A549 (cell line): ENCODE measurements at regions not wholly inside any gene's neighbourhood (a gene's known extent, or its start where the extent isn't known, plus 50 kb on each side); places are given as distances from the start of the nearest gene placed in this dataset.

Source experiments
- ATAC-seq, 2 experiments: fragments of 200-7000 bp in 1 of 2; fragments of >200 bp in 1 of 2; cut with Nextera tagmentation in 1 of 2; cut with Tn5 transposase in 1 of 2; 3 replicates each; pipeline versions ENCODE4 v1.8.0 to v1.9.1; 2018 to 2020; ENCODE audit warnings: mild to moderate bottlenecking in 1 of 2, moderate library complexity in 1 of 2
- CTCF ChIA-PET: fragments of 300-600 bp; sonication (Branson Sonifier 250); formaldehyde crosslinking; extraction: SDS; loops from one replicate; lab custom pipeline; 2021; ENCODE audit warnings: antibody characterized with exemption, inconsistent platforms; lab: Yijun Ruan, JAX
- POLR2A ChIA-PET: fragments of 350-600 bp; formaldehyde crosslinking; extraction: SDS; loops from one replicate; lab custom pipeline; 2021; ENCODE audit warnings: antibody characterized with exemption, inconsistent platforms; lab: Yijun Ruan, JAX
- DNase-seq, 2 experiments: peaks; one replicate each; pipeline versions ENCODE4 v3.0.0 to v3.0.0-alpha.2; 2011 to 2016; ENCODE audit warnings: low read depth in 1 of 2, low spot score in 1 of 2
- FAIRE-seq: peaks from 2 replicates; lab custom pipeline; 2011; peaks lifted over from hg19 to GRCh38; lab: Jason Lieb, UNC
- H3K27ac ChIP-seq, 2 experiments: fragments of >200 bp; sonication (Bioruptor Twin); formaldehyde crosslinking; 3 replicates each; pipeline ENCODE4 v1.5.1; 2016 to 2017
- H3K4me1 ChIP-seq: fragments of >200 bp; sonication (Bioruptor Twin); formaldehyde crosslinking; 3 replicates; pipeline ENCODE4 v1.6.1; 2016
- H3K4me2 ChIP-seq: fragments of >200 bp; sonication (Bioruptor Twin); formaldehyde crosslinking; 3 replicates; pipeline ENCODE4 v1.6.1; 2016
- H3K4me3 ChIP-seq: fragments of >200 bp; sonication (Bioruptor Twin); formaldehyde crosslinking; 3 replicates; pipeline ENCODE4 v1.5.1; 2016
- H3K9me3 ChIP-seq: fragments of >200 bp; sonication (Bioruptor Twin); formaldehyde crosslinking; 3 replicates; pipeline ENCODE4 v1.6.1; 2016
- ATOH8 ChIP-seq: fragments of 250-450 bp; sonication (Bioruptor Pico); IDR thresholded peaks from 2 replicates; pipeline ENCODE4 v1.5.0; 2020; ENCODE audit warnings: low read depth, mild to moderate bottlenecking, moderate library complexity
- BHLHE40 ChIP-seq: IDR thresholded peaks from 2 replicates; pipeline ENCODE4 v1.6.1; 2012; ENCODE audit warnings: low read depth, low read length, inconsistent platforms
- CBX2 ChIP-seq: fragments of 200-600 bp; sonication (generic); IDR thresholded peaks from 2 replicates; pipeline ENCODE4 v1.6.1; 2016; ENCODE audit warnings: low read depth, mild to moderate bottlenecking, borderline replicate concordance
- CBX8 ChIP-seq: fragments of 200-600 bp; sonication (generic); IDR thresholded peaks from 2 replicates; pipeline ENCODE4 v1.6.1; 2016
- CEBPB ChIP-seq, 2 experiments: fragments of >200 bp in 1 of 2; sonication (Bioruptor Twin) in 1 of 2; formaldehyde crosslinking in 1 of 2; IDR thresholded peaks; 2 replicates each; pipeline ENCODE4 v1.6.1; 2012 to 2016
- ESRRA ChIP-seq: fragments of 150-350 bp; IDR thresholded peaks from 2 replicates; pipeline ENCODE4 v1.6.1; 2014; ENCODE audit warnings: mild to moderate bottlenecking, low read length, borderline replicate concordance
- FOSB ChIP-seq: fragments of 250-450 bp; sonication (Bioruptor Pico); IDR thresholded peaks from 2 replicates; pipeline ENCODE4 v1.5.0; 2020; ENCODE audit warnings: mild to moderate bottlenecking, moderate library complexity
- FOSL2 ChIP-seq, 2 experiments: fragments of 450-650 bp in 1 of 2; fragments of >200 bp in 1 of 2; sonication (Bioruptor Twin) in 1 of 2; formaldehyde crosslinking; IDR thresholded peaks; 2 replicates each; pipeline versions ENCODE4 v1.5.0 to v1.6.1; 2016 to 2020; ENCODE audit warnings: mild to moderate bottlenecking in 1 of 2, moderate library complexity in 1 of 2
- FOXS1 ChIP-seq: fragments of 250-450 bp; sonication (Bioruptor Pico); IDR thresholded peaks from 2 replicates; pipeline ENCODE4 v1.5.0; 2020; ENCODE audit warnings: mild to moderate bottlenecking, moderate library complexity
- HEYL ChIP-seq: fragments of 250-450 bp; sonication (Bioruptor Pico); IDR thresholded peaks from 2 replicates; pipeline ENCODE4 v1.8.0; 2021; ENCODE audit warnings: mild to moderate bottlenecking, moderate library complexity
- HMGXB4 ChIP-seq: fragments of 250-450 bp; sonication (Bioruptor Pico); IDR thresholded peaks from 2 replicates; pipeline ENCODE4 v1.5.0; 2021; ENCODE audit warnings: mild to moderate bottlenecking, moderate library complexity, borderline replicate concordance
- HOXA7 ChIP-seq: fragments of 250-450 bp; sonication (Bioruptor Pico); IDR thresholded peaks from 2 replicates; pipeline ENCODE4 v1.5.0; 2020; ENCODE audit warnings: mild to moderate bottlenecking, moderate library complexity
- HOXB5 ChIP-seq: fragments of 250-450 bp; sonication (Bioruptor Pico); IDR thresholded peaks from 2 replicates; pipeline ENCODE4 v1.5.0; 2020; ENCODE audit warnings: mild to moderate bottlenecking, moderate library complexity
- KDM1A ChIP-seq: fragments of 200-600 bp; sonication (generic); IDR thresholded peaks from 2 replicates; pipeline ENCODE4 v1.6.1; 2016; ENCODE audit warnings: low read depth, mild to moderate bottlenecking
- KDM5A ChIP-seq: fragments of 200-600 bp; sonication (generic); IDR thresholded peaks from 2 replicates; pipeline ENCODE4 v1.6.1; 2016; ENCODE audit warnings: antibody characterized with exemption, mild to moderate bottlenecking
- MYC ChIP-seq: IDR thresholded peaks from 2 replicates; pipeline ENCODE4 v1.6.1; 2012; ENCODE audit warnings: mild to moderate bottlenecking, inconsistent platforms, low read length, improper control_type of control experiment, borderline replicate concordance
- NFE2L2 ChIP-seq: fragments of 150-350 bp; conservative IDR thresholded peaks from 2 replicates; pipeline ENCODE4 v1.6.1; 2014; ENCODE audit warnings: low read length
- RAD21 ChIP-seq, 2 experiments: fragments of >200 bp in 1 of 2; sonication (Bioruptor Twin) in 1 of 2; formaldehyde crosslinking in 1 of 2; IDR thresholded peaks in 1 of 2; conservative IDR thresholded peaks in 1 of 2; 2 replicates in 1 of 2; 3 replicates in 1 of 2; pipeline ENCODE4 v1.6.1; 2012 to 2018; ENCODE audit warnings: inconsistent platforms in 1 of 2
- RCOR1 ChIP-seq: fragments of 150-350 bp; IDR thresholded peaks from 2 replicates; pipeline ENCODE4 v1.6.1; 2014; ENCODE audit warnings: antibody characterized with exemption, low read length, low read depth
- REST ChIP-seq: fragments of 200-600 bp; sonication (generic); IDR thresholded peaks from 2 replicates; pipeline ENCODE4 v1.6.1; 2016; ENCODE audit warnings: antibody characterized with exemption, mild to moderate bottlenecking, moderate library complexity
- RFX5 ChIP-seq: fragments of 450-650 bp; IDR thresholded peaks from 2 replicates; pipeline ENCODE4 v1.7.1; 2014; ENCODE audit warnings: antibody characterized with exemption, mild to moderate bottlenecking, moderate library complexity
- RNF2 ChIP-seq: fragments of 200-600 bp; sonication (generic); IDR thresholded peaks from 2 replicates; pipeline ENCODE4 v1.6.1; 2016; ENCODE audit warnings: low read depth, mild to moderate bottlenecking, antibody characterized with exemption, moderate library complexity, borderline replicate concordance
- SMC3 ChIP-seq: fragments of >200 bp; sonication (Bioruptor Twin); formaldehyde crosslinking; IDR thresholded peaks from 3 replicates; pipeline ENCODE4 v1.6.1; 2018; ENCODE audit warnings: inconsistent platforms
- SREBF2 ChIP-seq: fragments of 450-650 bp; IDR thresholded peaks from 2 replicates; pipeline ENCODE4 v1.6.1; 2014; ENCODE audit warnings: mild to moderate bottlenecking, moderate library complexity
- TFCP2L1 ChIP-seq: fragments of 250-450 bp; sonication (Bioruptor Pico); IDR thresholded peaks from 2 replicates; pipeline ENCODE4 v1.5.0; 2021; ENCODE audit warnings: mild to moderate bottlenecking
- TP53 ChIP-seq: fragments of 250-450 bp; sonication (Bioruptor Pico); IDR thresholded peaks from 2 replicates; pipeline ENCODE4 v1.5.0; 2021; ENCODE audit warnings: mild to moderate bottlenecking, moderate library complexity
- ZFP36 ChIP-seq: fragments of 450-650 bp; IDR thresholded peaks from 2 replicates; pipeline ENCODE4 v1.6.1; 2014; ENCODE audit warnings: borderline replicate concordance; ENCODE audit not compliant: partially characterized antibody
- ZSCAN20 ChIP-seq: fragments of 250-450 bp; sonication (Bioruptor Pico); IDR thresholded peaks from 2 replicates; pipeline ENCODE4 v1.8.0; 2022; ENCODE audit warnings: mild to moderate bottlenecking, moderate library complexity
- WGBS: methylation state at CpG from one replicate; pipeline ENCODE4 v1.1.6; 2017; ENCODE audit errors: missing lambda C conversion rate; 5-methylcytosine and 5-hydroxymethylcytosine counted together

- ChIA-PET CTCF (no interaction called here), POLR2A (no interaction called here)
- TF ChIP-seq RFX5, result no peak
- TF ChIP-seq MYC, result no peak
- no peak for TF ChIP-seq NFE2L2
- TF ChIP-seq FOSL2 (IDR thresholded peaks at IDR 0.05), result no peak
- TF ChIP-seq FOSL2 (CRISPR knock-in tag; IDR thresholded peaks at IDR 0.05), result no peak
- no peak for TF ChIP-seq SMC3
- no peak for TF ChIP-seq TFCP2L1 (CRISPR knock-in tag)
- no peak for TF ChIP-seq HOXB5 (CRISPR knock-in tag)
- no peak for TF ChIP-seq SREBF2
- TF ChIP-seq KDM5A, result no peak
- no peak for TF ChIP-seq ZSCAN20 (CRISPR knock-in tag)
- WGBS, result 0% methylated on average over 3 of the region's 5 CpGs
- Histone ChIP-seq H3K4me3 (no peak overlapping the region), H3K27ac (no peak overlapping the region), H3K4me2 (no peak overlapping the region), H3K9me3 (no peaks in the 10 kb centered on the region), H3K4me1 (no peaks in the 10 kb centered on the region)
- ATAC-seq (no peak), DNase-seq (no peak), FAIRE-seq (no peak)
Measured at GRCh38 chr12:127930122-127930521, 336.8 kb upstream of the TMEM132C start.

GRCh38 chr12:127934409-127934808 is 332.6 kb upstream of the TMEM132C start:
- POLR2A ChIA-PET, result no interaction called here
- DNase-seq (no peak), FAIRE-seq (no peak), ATAC-seq (no peak)
- 0% methylated on average over 1 of the region's 1 CpG for whole genome bisulfite sequencing
- Histone ChIP-seq H3K4me1 (no peaks in the 10 kb centered on the region), H3K27ac (no peak overlapping the region), H3K4me3 (no peak overlapping the region), H3K4me2 (no peak overlapping the region), H3K9me3 (no peaks in the 10 kb centered on the region; the same call in 2 of the 3 replicates)
- CTCF ChIA-PET, result no interaction called here
- TF ChIP-seq CEBPB (IDR thresholded peaks at IDR 0.05) (no peak), HOXB5 (CRISPR knock-in tag) (no peak), ZFP36 (no peak), HMGXB4 (CRISPR knock-in tag) (no peak), REST (no peak), CBX2 (no peak), FOXS1 (CRISPR knock-in tag) (no peak), RCOR1 (no peak), FOSL2 (IDR thresholded peaks at IDR 0.05) (no peak), FOSL2 (CRISPR knock-in tag; IDR thresholded peaks at IDR 0.05) (no peak), KDM1A (no peak), TP53 (CRISPR knock-in tag) (no peak)
- TF ChIP-seq, all 56 proteins: peak for 0

- Histone ChIP-seq H3K4me2 (no peak overlapping the region), H3K4me1 (no peaks in the 10 kb centered on the region), H3K27ac (no peak overlapping the region), H3K4me3 (no peak overlapping the region), H3K9me3 (no peaks in the 10 kb centered on the region; the same call in 2 of the 3 replicates)
- POLR2A ChIA-PET, result no interaction called here
- WGBS, result 2% methylated on average over 2 of the region's 2 CpGs
- no peak for DNase-seq
- no peak for FAIRE-seq
- CTCF ChIA-PET, result no interaction called here
- no peak for ATAC-seq
- TF ChIP-seq RFX5 (no peak), RAD21 (conservative IDR thresholded peaks at IDR 0.05 in 1 of 2, IDR thresholded peaks at IDR 0.05 in 1 of 2) (no peak), ATOH8 (CRISPR knock-in tag) (no peak), KDM1A (no peak), HOXA7 (no peak), FOSB (CRISPR knock-in tag) (no peak), HMGXB4 (CRISPR knock-in tag) (no peak), CBX8 (no peak), HEYL (CRISPR knock-in tag) (no peak), RNF2 (no peak), ESRRA (no peak), BHLHE40 (no peak)
Measured at GRCh38 chr12:127936463-127936862, 330.5 kb upstream of the TMEM132C start.
